PC-9 (cell line): ENCODE measurements at regions not wholly inside any gene's neighbourhood (a gene's known extent, or its start where the extent isn't known, plus 50 kb on each side); places are given as distances from the start of the nearest gene placed in this dataset.
A peak's percentile ranks its signal among the peaks of the same experiment; 100 is the strongest.

ENCODE experiments used
- BruUV-seq: library from RNA; stranded (reverse); fragments of 400-500 nt; replicated peaks from 2 replicates; lab custom pipeline; 2021; lab: Mats Ljungman, UMichigan
- CTCF ChIA-PET: fragments of 300-600 bp; sonication (Branson Sonifier 250); formaldehyde crosslinking; loops from one replicate; lab custom pipeline; 2022; ENCODE audit warnings: antibody characterized with exemption; lab: Charles Lee
- POLR2A ChIA-PET: fragments of 300-600 bp; sonication (Branson Sonifier 250); formaldehyde crosslinking; loops from one replicate; lab custom pipeline; 2022; ENCODE audit warnings: antibody characterized with exemption; ENCODE audit not compliant: unreplicated experiment; lab: Charles Lee
- DNase-seq, 2 experiments: peaks; one replicate each; pipeline versions ENCODE4 v3.0.0 to v3.0.0-alpha.2; 2015 to 2022; ENCODE audit warnings: mixed read lengths in 1 of 2
- H2AFZ ChIP-seq: fragments of 200-600 bp; sonication (generic); 2 replicates; pipeline ENCODE4 v1.8.1; 2017; ENCODE audit warnings: antibody characterized with exemption
- H3F3A ChIP-seq: fragments of 200-600 bp; sonication (generic); 2 replicates; pipeline ENCODE4 v1.8.1; 2017; ENCODE audit warnings: antibody characterized with exemption, mild to moderate bottlenecking, low read depth; ENCODE audit not compliant: insufficient read depth
- H3K27ac ChIP-seq: fragments of 200-600 bp; sonication (generic); 2 replicates; pipeline ENCODE4 v1.6.1; 2016; ENCODE audit warnings: mixed run types
- H3K27me3 ChIP-seq: fragments of 200-600 bp; sonication (generic); 2 replicates; pipeline ENCODE4 v1.6.1; 2016; ENCODE audit warnings: low read depth, mixed run types; ENCODE audit not compliant: insufficient read depth
- H3K36me3 ChIP-seq: fragments of 200-600 bp; sonication (generic); 2 replicates; pipeline ENCODE4 v1.6.1; 2016; ENCODE audit warnings: low read depth, mixed run types
- H3K4me1 ChIP-seq: fragments of 200-600 bp; sonication (generic); replicated peaks from 2 replicates; pipeline ENCODE4 v1.6.1; 2016; ENCODE audit warnings: mixed run types; ENCODE audit not compliant: insufficient read depth
- H3K4me2 ChIP-seq: fragments of 200-600 bp; sonication (generic); 2 replicates; pipeline ENCODE4 v1.6.1; 2017; ENCODE audit warnings: mixed run types
- H3K4me3 ChIP-seq: fragments of 200-600 bp; sonication (generic); 2 replicates; pipeline ENCODE4 v1.6.1; 2016; ENCODE audit warnings: mixed run types
- H3K79me2 ChIP-seq: fragments of 200-600 bp; sonication (generic); 2 replicates; pipeline ENCODE4 v1.6.1; 2017; ENCODE audit warnings: low read depth, mixed run types
- H3K9me2 ChIP-seq: fragments of 200-600 bp; sonication (generic); 2 replicates; pipeline ENCODE4 v1.8.1; 2017; ENCODE audit warnings: mild to moderate bottlenecking; ENCODE audit not compliant: insufficient read depth
- H3K9me3 ChIP-seq: fragments of 200-600 bp; sonication (generic); 2 replicates; pipeline ENCODE4 v1.8.1; 2016; ENCODE audit warnings: low read depth; ENCODE audit not compliant: insufficient read depth
- H4K20me1 ChIP-seq: fragments of 200-600 bp; sonication (generic); 2 replicates; pipeline ENCODE4 v1.8.1; 2017; ENCODE audit not compliant: insufficient read depth
- EZH2 ChIP-seq: fragments of 200-600 bp; sonication (generic); IDR thresholded peaks from 2 replicates; pipeline ENCODE4 v1.8.0; 2017; ENCODE audit warnings: antibody characterized with exemption, low read depth
- intact Hi-C: fragments of 100-400 bp; cut with micrococcal nuclease; formaldehyde crosslinking; loops from one replicate; pipeline ENCODE4 v1.10.0; 2022; ENCODE audit not compliant: unreplicated experiment
- TF ChIP-seq, protein P1 (sequence below): fragments of 200-600 bp; sonication (generic); conservative IDR thresholded peaks from 2 replicates; pipeline ENCODE4 v1.6.1; 2017; ENCODE audit warnings: mixed run types, antibody characterized with exemption, mild to moderate bottlenecking, moderate library complexity

DNA sequence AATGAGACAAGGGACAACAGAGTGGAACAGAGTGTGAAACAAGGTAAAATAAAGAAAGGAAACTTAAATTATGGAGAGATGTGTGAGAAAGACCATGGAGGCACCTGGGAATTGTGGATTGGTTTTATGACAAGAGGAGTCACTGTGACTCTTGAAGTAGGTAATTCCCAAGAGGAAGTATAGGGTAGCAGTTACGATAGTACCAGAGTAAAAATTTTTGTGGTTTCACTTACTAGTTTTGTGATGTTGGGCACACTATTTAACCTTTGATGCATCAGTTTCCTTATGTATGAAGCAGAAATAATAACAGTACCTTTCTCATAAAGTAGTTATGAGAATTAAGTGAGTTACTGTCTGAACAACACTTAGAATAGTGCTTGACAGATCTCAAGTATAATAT lies 267.9 kb upstream of the DPYD start:
- POLR2A ChIA-PET: no interaction called here
- H3K27ac ChIP-seq: no peak overlapping the region
- H3K4me1 ChIP-seq: no peaks in the 10 kb centered on the region
- H4K20me1 ChIP-seq: no peaks in the 10 kb centered on the region
- no TSS peak for BruUV-seq
- no peaks in the 10 kb centered on the region for H3K36me3 ChIP-seq
- H3K4me2 ChIP-seq: no peak overlapping the region
- TF ChIP-seq, protein P1, sequence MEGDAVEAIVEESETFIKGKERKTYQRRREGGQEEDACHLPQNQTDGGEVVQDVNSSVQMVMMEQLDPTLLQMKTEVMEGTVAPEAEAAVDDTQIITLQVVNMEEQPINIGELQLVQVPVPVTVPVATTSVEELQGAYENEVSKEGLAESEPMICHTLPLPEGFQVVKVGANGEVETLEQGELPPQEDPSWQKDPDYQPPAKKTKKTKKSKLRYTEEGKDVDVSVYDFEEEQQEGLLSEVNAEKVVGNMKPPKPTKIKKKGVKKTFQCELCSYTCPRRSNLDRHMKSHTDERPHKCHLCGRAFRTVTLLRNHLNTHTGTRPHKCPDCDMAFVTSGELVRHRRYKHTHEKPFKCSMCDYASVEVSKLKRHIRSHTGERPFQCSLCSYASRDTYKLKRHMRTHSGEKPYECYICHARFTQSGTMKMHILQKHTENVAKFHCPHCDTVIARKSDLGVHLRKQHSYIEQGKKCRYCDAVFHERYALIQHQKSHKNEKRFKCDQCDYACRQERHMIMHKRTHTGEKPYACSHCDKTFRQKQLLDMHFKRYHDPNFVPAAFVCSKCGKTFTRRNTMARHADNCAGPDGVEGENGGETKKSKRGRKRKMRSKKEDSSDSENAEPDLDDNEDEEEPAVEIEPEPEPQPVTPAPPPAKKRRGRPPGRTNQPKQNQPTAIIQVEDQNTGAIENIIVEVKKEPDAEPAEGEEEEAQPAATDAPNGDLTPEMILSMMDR: no peak
- TF ChIP-seq EZH2: no peak
- peak overlapping the region; percentile 53 for H2AFZ ChIP-seq
- no peaks in the 10 kb centered on the region for H3K79me2 ChIP-seq
- no peaks in the 10 kb centered on the region for H3K9me2 ChIP-seq
- no peaks in the 10 kb centered on the region for H3F3A ChIP-seq
- H3K9me3 ChIP-seq: no peaks in the 10 kb centered on the region
- no peak overlapping the region for H3K4me3 ChIP-seq
- CTCF ChIA-PET: no interaction called here
- intact Hi-C loops: no loop called here
- H3K27me3 ChIP-seq: no peaks in the 10 kb centered on the region
- no peak for DNase-seq

DNA sequence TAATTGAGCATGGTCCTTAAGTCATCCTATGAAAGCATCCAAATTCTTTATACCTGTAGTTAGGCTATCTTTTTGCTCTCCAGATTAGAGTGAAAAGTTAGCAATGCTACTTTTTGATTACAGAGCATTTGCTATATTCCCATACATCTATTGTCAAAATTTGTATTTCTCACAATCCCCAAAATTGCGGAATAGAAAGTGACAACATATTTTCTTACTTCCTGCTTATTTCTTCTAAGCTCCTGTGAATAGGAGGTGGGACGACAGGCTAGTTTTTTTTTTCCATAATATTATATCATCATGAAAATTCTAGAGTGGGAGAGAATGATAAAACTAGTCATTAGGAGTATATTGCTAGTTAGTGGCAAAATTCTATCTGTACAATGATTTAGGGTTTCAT lies 264.0 kb upstream of the DPYD start:
- BruUV-seq: no TSS peak
- TF ChIP-seq EZH2: no peak
- TF ChIP-seq, protein P1: no peak
- Histone ChIP-seq H3K27ac (no peak overlapping the region), H3K9me3 (no peaks in the 10 kb centered on the region), H3K4me3 (no peak overlapping the region), H3K79me2 (no peaks in the 10 kb centered on the region), H3K9me2 (no peaks in the 10 kb centered on the region), H3F3A (no peaks in the 10 kb centered on the region), H2AFZ (no peak overlapping the region), H3K36me3 (no peaks in the 10 kb centered on the region), H3K4me1 (no peaks in the 10 kb centered on the region), H4K20me1 (no peaks in the 10 kb centered on the region), H3K4me2 (no peak overlapping the region), H3K27me3 (no peaks in the 10 kb centered on the region)
- no peak for DNase-seq
- CTCF ChIA-PET: no interaction called here
- intact Hi-C loops: no loop called here
- POLR2A ChIA-PET: no interaction called here

DNA sequence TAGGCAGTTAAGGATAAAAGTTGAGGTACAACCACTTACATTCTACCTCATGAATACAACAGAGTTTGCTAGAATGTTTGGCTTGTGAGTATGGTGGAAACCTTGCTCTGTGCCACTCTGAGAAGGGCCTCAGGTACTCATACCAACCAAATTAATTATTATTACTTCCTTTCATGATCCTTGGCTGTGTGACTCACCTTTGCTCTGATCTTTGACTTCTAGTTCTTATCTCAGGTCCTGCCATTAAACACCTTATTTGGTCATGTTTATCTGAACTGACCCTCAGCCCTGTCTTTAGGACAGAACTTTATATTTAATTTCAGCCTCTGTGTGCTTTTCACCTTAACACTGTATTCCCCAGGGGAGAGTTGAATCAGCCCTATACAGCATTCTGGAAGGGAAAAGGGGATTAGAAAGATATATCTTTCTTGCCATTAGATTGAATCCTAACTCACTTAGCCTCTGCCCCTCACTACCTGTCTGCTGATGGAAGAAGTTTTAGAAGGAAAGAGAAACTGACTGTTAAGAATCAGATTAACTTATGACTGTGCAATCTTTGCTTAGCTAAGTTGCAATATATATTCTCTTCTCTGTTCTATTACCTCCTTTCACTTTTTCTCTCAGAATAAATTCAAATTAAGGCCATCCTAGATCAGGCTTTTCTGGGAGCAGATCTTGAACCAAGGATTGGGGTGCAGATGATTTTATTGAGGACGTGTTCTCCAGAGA lies 260.4 kb upstream of the DPYD start:
- Histone ChIP-seq H3F3A (no peaks in the 10 kb centered on the region), H3K9me2 (no peaks in the 10 kb centered on the region), H3K27ac (no peak overlapping the region), H3K4me2 (no peak overlapping the region), H4K20me1 (no peaks in the 10 kb centered on the region), H3K27me3 (no peaks in the 10 kb centered on the region), H3K79me2 (no peaks in the 10 kb centered on the region), H3K9me3 (no peaks in the 10 kb centered on the region), H2AFZ (no peak overlapping the region), H3K4me1 (no peaks in the 10 kb centered on the region), H3K36me3 (no peaks in the 10 kb centered on the region), H3K4me3 (no peak overlapping the region)
- POLR2A ChIA-PET: no interaction called here
- BruUV-seq: no TSS peak
- CTCF ChIA-PET: no interaction called here
- TF ChIP-seq, protein P1: no peak
- no peak for TF ChIP-seq EZH2
- DNase-seq: no peak
- intact Hi-C loops: no loop called here
